ENCODE measurements at regions not wholly inside any gene's neighbourhood (a gene's known extent, or its start where the extent isn't known, plus 50 kb on each side); places are given as distances from the start of the nearest gene placed in this dataset.

GRCh38 chr9:21554813-21555212 lies 72.7 kb upstream of the IFNE start:
- no peak for TF ChIP-seq EZH2phosphoT487 (IDR thresholded peaks at IDR 0.05; ENCODE audit: low read length)
- TF ChIP-seq, protein P1, sequence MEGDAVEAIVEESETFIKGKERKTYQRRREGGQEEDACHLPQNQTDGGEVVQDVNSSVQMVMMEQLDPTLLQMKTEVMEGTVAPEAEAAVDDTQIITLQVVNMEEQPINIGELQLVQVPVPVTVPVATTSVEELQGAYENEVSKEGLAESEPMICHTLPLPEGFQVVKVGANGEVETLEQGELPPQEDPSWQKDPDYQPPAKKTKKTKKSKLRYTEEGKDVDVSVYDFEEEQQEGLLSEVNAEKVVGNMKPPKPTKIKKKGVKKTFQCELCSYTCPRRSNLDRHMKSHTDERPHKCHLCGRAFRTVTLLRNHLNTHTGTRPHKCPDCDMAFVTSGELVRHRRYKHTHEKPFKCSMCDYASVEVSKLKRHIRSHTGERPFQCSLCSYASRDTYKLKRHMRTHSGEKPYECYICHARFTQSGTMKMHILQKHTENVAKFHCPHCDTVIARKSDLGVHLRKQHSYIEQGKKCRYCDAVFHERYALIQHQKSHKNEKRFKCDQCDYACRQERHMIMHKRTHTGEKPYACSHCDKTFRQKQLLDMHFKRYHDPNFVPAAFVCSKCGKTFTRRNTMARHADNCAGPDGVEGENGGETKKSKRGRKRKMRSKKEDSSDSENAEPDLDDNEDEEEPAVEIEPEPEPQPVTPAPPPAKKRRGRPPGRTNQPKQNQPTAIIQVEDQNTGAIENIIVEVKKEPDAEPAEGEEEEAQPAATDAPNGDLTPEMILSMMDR (IDR thresholded peaks at IDR 0.05; ENCODE audit: low read length), result no peak
- TF ChIP-seq EZH2 (optimal IDR thresholded peaks at IDR 0.05; ENCODE audit: low read depth, low read length), result no peak

Measured in MM.1S (cell line).